HUES6 (cell line): ENCODE measurements at regions not wholly inside any gene's neighbourhood (a gene's known extent, or its start where the extent isn't known, plus 50 kb on each side); places are given as distances from the start of the nearest gene placed in this dataset.

Source experiments
- H3K27ac ChIP-seq: 2 replicates; pipeline ENCODE4 v1.7.0; 2013; ENCODE audit warnings: low read depth, mild to moderate bottlenecking, low read length, inconsistent platforms
- H3K27me3 ChIP-seq: 2 replicates; pipeline ENCODE4 v1.6.1; 2013; ENCODE audit warnings: low read length; ENCODE audit not compliant: control insufficient read depth, insufficient read depth
- H3K36me3 ChIP-seq: 2 replicates; pipeline ENCODE4 v1.6.1; 2013; ENCODE audit warnings: low read length; ENCODE audit not compliant: control insufficient read depth, insufficient read depth
- H3K4me1 ChIP-seq: 2 replicates; pipeline ENCODE4 v1.6.1; 2013; ENCODE audit warnings: low read length; ENCODE audit not compliant: control insufficient read depth, insufficient read depth
- H3K4me3 ChIP-seq: 2 replicates; pipeline ENCODE4 v1.5.1; 2013; ENCODE audit warnings: low read depth, low read length
- H3K9ac ChIP-seq: one replicate; pipeline ENCODE4 v1.6.1; 2013; ENCODE audit warnings: mild to moderate bottlenecking, low read length
- H3K9me3 ChIP-seq: 2 replicates; pipeline ENCODE4 v1.6.1; 2013; ENCODE audit warnings: low read depth, low read length; ENCODE audit not compliant: control insufficient read depth, insufficient read depth

GRCh38 chr19:28292822-28293500, 920.0 kb downstream of the UQCRFS1 start:
- no peaks in the 10 kb centered on the region for H3K27me3 ChIP-seq
- no peaks in the 10 kb centered on the region for H3K9me3 ChIP-seq
- H3K4me3 ChIP-seq = peak overlapping the region; percentile 9; the same call in 1 of the 2 replicates
- peaks cover 56% of the 10 kb centered on the region for H3K4me1 ChIP-seq
- H3K27ac ChIP-seq = peak overlapping the region; percentile 50; the same call in 1 of the 2 replicates
- H3K36me3 ChIP-seq = no peaks in the 10 kb centered on the region
- peak overlapping the region; percentile 39 for H3K9ac ChIP-seq

- Histone ChIP-seq H3K4me3 (0 out of 2 replicates have a peak overlapping the region, but pooled peaks have one; percentile 7), H3K36me3 (no peaks in the 10 kb centered on the region), H3K27me3 (no peaks in the 10 kb centered on the region), H3K4me1 (peaks cover 56% of the 10 kb centered on the region), H3K9me3 (no peaks in the 10 kb centered on the region), H3K27ac (no peak overlapping the region), H3K9ac (no peak overlapping the region)
Measured at GRCh38 chr19:28291874-28292273, 921.1 kb downstream of the UQCRFS1 start.

GRCh38 chr19:28290963-28291657, 921.8 kb downstream of the UQCRFS1 start:
- Histone ChIP-seq H3K9ac (no peak overlapping the region), H3K9me3 (no peaks in the 10 kb centered on the region), H3K27me3 (no peaks in the 10 kb centered on the region), H3K36me3 (no peaks in the 10 kb centered on the region), H3K27ac (no peak overlapping the region), H3K4me1 (peaks cover 56% of the 10 kb centered on the region), H3K4me3 (peak overlapping the region; percentile 7; the same call in 1 of the 2 replicates)

- H3K27ac ChIP-seq = no peak overlapping the region
- H3K4me1 ChIP-seq = peaks cover 56% of the 10 kb centered on the region
- no peak overlapping the region for H3K4me3 ChIP-seq
- no peaks in the 10 kb centered on the region; the same call in 1 of the 2 replicates for H3K27me3 ChIP-seq
- H3K9me3 ChIP-seq = no peaks in the 10 kb centered on the region
- no peaks in the 10 kb centered on the region for H3K36me3 ChIP-seq
- no peak overlapping the region for H3K9ac ChIP-seq
Measured at GRCh38 chr19:28289295-28290063, 923.5 kb downstream of the UQCRFS1 start.

GRCh38 chr19:28288572-28289264, 924.2 kb downstream of the UQCRFS1 start:
- Histone ChIP-seq H3K9me3 (no peaks in the 10 kb centered on the region), H3K9ac (no peak overlapping the region), H3K4me1 (peaks cover 49% of the 10 kb centered on the region), H3K27me3 (peaks cover 4% of the 10 kb centered on the region; the same call in 1 of the 2 replicates), H3K27ac (no peak overlapping the region), H3K4me3 (no peak overlapping the region), H3K36me3 (no peaks in the 10 kb centered on the region)

GRCh38 chr19:28285917-28286316, 927.0 kb downstream of the UQCRFS1 start:
- peaks cover 4% of the 10 kb centered on the region; the same call in 1 of the 2 replicates for H3K27me3 ChIP-seq
- H3K9ac ChIP-seq = no peak overlapping the region
- no peak overlapping the region for H3K27ac ChIP-seq
- H3K36me3 ChIP-seq = no peaks in the 10 kb centered on the region
- H3K9me3 ChIP-seq = no peaks in the 10 kb centered on the region
- no peak overlapping the region for H3K4me3 ChIP-seq
- peaks cover 22% of the 10 kb centered on the region for H3K4me1 ChIP-seq

- peaks cover 16% of the 10 kb centered on the region for H3K4me1 ChIP-seq
- no peak overlapping the region for H3K9ac ChIP-seq
- H3K27ac ChIP-seq = no peak overlapping the region
- H3K4me3 ChIP-seq = no peak overlapping the region
- no peaks in the 10 kb centered on the region for H3K36me3 ChIP-seq
- H3K9me3 ChIP-seq = no peaks in the 10 kb centered on the region
- H3K27me3 ChIP-seq = peaks cover 4% of the 10 kb centered on the region; the same call in 1 of the 2 replicates
Measured at GRCh38 chr19:28285078-28285477, 927.9 kb downstream of the UQCRFS1 start.

- no peaks in the 10 kb centered on the region for H3K36me3 ChIP-seq
- peaks cover 9% of the 10 kb centered on the region for H3K4me1 ChIP-seq
- no peak overlapping the region for H3K27ac ChIP-seq
- H3K9ac ChIP-seq = no peak overlapping the region
- peaks cover 4% of the 10 kb centered on the region; the same call in 1 of the 2 replicates for H3K27me3 ChIP-seq
- H3K9me3 ChIP-seq = no peaks in the 10 kb centered on the region
- no peak overlapping the region for H3K4me3 ChIP-seq
Measured at GRCh38 chr19:28284389-28284788, 928.6 kb downstream of the UQCRFS1 start.

GRCh38 chr19:28283592-28283991, 929.4 kb downstream of the UQCRFS1 start:
- Histone ChIP-seq H3K9me3 (no peaks in the 10 kb centered on the region), H3K4me3 (no peak overlapping the region), H3K36me3 (no peaks in the 10 kb centered on the region), H3K9ac (no peak overlapping the region), H3K4me1 (peaks cover under 1% of the 10 kb centered on the region; the same call in 1 of the 2 replicates), H3K27ac (no peak overlapping the region), H3K27me3 (peaks cover 4% of the 10 kb centered on the region; the same call in 1 of the 2 replicates)

GRCh38 chr19:28281676-28282075, 931.3 kb downstream of the UQCRFS1 start:
- Histone ChIP-seq H3K27ac (no peak overlapping the region), H3K36me3 (no peaks in the 10 kb centered on the region), H3K9ac (no peak overlapping the region), H3K4me3 (no peak overlapping the region), H3K27me3 (peaks cover 4% of the 10 kb centered on the region; the same call in 1 of the 2 replicates), H3K9me3 (no peaks in the 10 kb centered on the region), H3K4me1 (no peaks in the 10 kb centered on the region)
